Stromal cell of bone marrow (primary cell): ENCODE measurements at regions not wholly inside any gene's neighbourhood (a gene's known extent, or its start where the extent isn't known, plus 50 kb on each side); places are given as distances from the start of the nearest gene placed in this dataset.

ENCODE experiments used
- DNase-seq: peaks from one replicate; pipeline ENCODE4 v3.0.0-alpha.2; 2012; ENCODE audit warnings: low read depth

- DNase-seq, result no peak
Measured at GRCh38 chr1:199161766-199162303, 523.0 kb downstream of the PTPRC start.

GRCh38 chr1:199163267-199163666 lies 524.4 kb downstream of the PTPRC start:
- DNase-seq, result no peak

GRCh38 chr1:199163670-199164069 lies 524.8 kb downstream of the PTPRC start:
- no peak for DNase-seq

GRCh38 chr1:199167460-199167859 lies 528.6 kb downstream of the PTPRC start:
- no peak for DNase-seq

- DNase-seq, result no peak
Measured at GRCh38 chr1:199168888-199169585, 530.2 kb downstream of the PTPRC start.

- no peak for DNase-seq
Measured at GRCh38 chr1:199170711-199171110, 531.9 kb downstream of the PTPRC start.

GRCh38 chr1:199172171-199173124 lies 533.6 kb downstream of the PTPRC start:
- no peak for DNase-seq

GRCh38 chr1:199173356-199173755 lies 534.5 kb downstream of the PTPRC start:
- no peak for DNase-seq

- no peak for DNase-seq
Measured at GRCh38 chr1:199174336-199174735, 535.5 kb downstream of the PTPRC start.

GRCh38 chr1:199176713-199177112 lies 537.9 kb downstream of the PTPRC start:
- DNase-seq, result no peak

GRCh38 chr1:199177241-199177640 lies 538.4 kb downstream of the PTPRC start:
- DNase-seq, result no peak

GRCh38 chr1:199178646-199179045 lies 539.8 kb downstream of the PTPRC start:
- no peak for DNase-seq

GRCh38 chr1:199182186-199182843 lies 543.5 kb downstream of the PTPRC start:
- no peak for DNase-seq

- no peak for DNase-seq
Measured at GRCh38 chr1:199184180-199184579, 545.3 kb downstream of the PTPRC start.

- DNase-seq, result no peak
Measured at GRCh38 chr1:199194862-199195261, 556.0 kb downstream of the PTPRC start.

GRCh38 chr1:199197695-199198094 lies 558.9 kb downstream of the PTPRC start:
- no peak for DNase-seq

GRCh38 chr1:199202331-199202730 lies 563.5 kb downstream of the PTPRC start:
- DNase-seq, result no peak

- DNase-seq, result no peak
Measured at GRCh38 chr1:199204231-199204630, 565.4 kb downstream of the PTPRC start.

GRCh38 chr1:199205740-199206441 lies 567.1 kb downstream of the PTPRC start:
- DNase-seq, result no peak

GRCh38 chr1:199208847-199209246 lies 570.0 kb downstream of the PTPRC start:
- no peak for DNase-seq

GRCh38 chr1:199218065-199218464 lies 579.2 kb downstream of the PTPRC start:
- no peak for DNase-seq

- no peak for DNase-seq
Measured at GRCh38 chr1:199218533-199218932, 579.7 kb downstream of the PTPRC start.
